ENCODE measurements at regions not wholly inside any gene's neighbourhood (a gene's known extent, or its start where the extent isn't known, plus 50 kb on each side); places are given as distances from the start of the nearest gene placed in this dataset.

DNA sequence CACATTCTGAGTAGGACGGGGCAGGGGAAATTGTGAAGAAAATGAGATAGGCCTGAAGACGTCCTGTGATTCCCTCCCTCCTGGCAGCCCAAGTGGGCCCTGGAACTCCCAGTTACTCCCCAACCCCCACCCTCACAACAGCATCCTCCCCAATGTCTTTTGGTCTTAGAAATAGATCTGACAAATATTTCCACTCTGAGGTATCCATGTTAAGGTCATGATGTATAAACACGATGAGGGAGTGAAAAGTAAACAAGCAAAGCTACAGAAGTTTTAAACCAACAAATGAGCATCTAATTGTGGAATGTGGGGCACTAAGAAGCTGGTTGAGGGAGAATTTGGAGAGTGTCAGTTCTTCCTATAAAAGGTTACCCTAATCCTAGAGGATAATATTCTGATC, 103.7 kb upstream of the AADACL2 start (continued):
- no peak for TF ChIP-seq EHMT2 (IDR thresholded peaks at IDR 0.05; ENCODE audit: borderline replicate concordance, low read depth, low read length)
- TF ChIP-seq, protein P1, sequence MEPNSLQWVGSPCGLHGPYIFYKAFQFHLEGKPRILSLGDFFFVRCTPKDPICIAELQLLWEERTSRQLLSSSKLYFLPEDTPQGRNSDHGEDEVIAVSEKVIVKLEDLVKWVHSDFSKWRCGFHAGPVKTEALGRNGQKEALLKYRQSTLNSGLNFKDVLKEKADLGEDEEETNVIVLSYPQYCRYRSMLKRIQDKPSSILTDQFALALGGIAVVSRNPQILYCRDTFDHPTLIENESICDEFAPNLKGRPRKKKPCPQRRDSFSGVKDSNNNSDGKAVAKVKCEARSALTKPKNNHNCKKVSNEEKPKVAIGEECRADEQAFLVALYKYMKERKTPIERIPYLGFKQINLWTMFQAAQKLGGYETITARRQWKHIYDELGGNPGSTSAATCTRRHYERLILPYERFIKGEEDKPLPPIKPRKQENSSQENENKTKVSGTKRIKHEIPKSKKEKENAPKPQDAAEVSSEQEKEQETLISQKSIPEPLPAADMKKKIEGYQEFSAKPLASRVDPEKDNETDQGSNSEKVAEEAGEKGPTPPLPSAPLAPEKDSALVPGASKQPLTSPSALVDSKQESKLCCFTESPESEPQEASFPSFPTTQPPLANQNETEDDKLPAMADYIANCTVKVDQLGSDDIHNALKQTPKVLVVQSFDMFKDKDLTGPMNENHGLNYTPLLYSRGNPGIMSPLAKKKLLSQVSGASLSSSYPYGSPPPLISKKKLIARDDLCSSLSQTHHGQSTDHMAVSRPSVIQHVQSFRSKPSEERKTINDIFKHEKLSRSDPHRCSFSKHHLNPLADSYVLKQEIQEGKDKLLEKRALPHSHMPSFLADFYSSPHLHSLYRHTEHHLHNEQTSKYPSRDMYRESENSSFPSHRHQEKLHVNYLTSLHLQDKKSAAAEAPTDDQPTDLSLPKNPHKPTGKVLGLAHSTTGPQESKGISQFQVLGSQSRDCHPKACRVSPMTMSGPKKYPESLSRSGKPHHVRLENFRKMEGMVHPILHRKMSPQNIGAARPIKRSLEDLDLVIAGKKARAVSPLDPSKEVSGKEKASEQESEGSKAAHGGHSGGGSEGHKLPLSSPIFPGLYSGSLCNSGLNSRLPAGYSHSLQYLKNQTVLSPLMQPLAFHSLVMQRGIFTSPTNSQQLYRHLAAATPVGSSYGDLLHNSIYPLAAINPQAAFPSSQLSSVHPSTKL (CRISPR knock-in tag; IDR thresholded peaks at IDR 0.05) = peak; percentile 58
- TF ChIP-seq JUN (CRISPR knock-in tag; IDR thresholded peaks at IDR 0.05) = 0 out of 2 replicates have a peak, but pooled peaks have one; percentile 20
- TF ChIP-seq ZNF354B (CRISPR knock-in tag; IDR thresholded peaks at IDR 0.05) = no peak
- TF ChIP-seq PAXIP1 (CRISPR knock-in tag; conservative IDR thresholded peaks at IDR 0.05) = peak; percentile 31; the same call in 1 of the 2 replicates
- TF ChIP-seq, protein P2, sequence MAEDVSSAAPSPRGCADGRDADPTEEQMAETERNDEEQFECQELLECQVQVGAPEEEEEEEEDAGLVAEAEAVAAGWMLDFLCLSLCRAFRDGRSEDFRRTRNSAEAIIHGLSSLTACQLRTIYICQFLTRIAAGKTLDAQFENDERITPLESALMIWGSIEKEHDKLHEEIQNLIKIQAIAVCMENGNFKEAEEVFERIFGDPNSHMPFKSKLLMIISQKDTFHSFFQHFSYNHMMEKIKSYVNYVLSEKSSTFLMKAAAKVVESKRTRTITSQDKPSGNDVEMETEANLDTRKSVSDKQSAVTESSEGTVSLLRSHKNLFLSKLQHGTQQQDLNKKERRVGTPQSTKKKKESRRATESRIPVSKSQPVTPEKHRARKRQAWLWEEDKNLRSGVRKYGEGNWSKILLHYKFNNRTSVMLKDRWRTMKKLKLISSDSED (CRISPR knock-in tag; IDR thresholded peaks at IDR 0.05) = no peak
- TF ChIP-seq TAF1 (CRISPR knock-in tag; IDR thresholded peaks at IDR 0.05) = no peak
- TF ChIP-seq SCMH1 (CRISPR knock-in tag; IDR thresholded peaks at IDR 0.05; ENCODE audit: borderline replicate concordance) = no peak
- no peak for TF ChIP-seq ZNF850 (CRISPR knock-in tag; conservative IDR thresholded peaks at IDR 0.05)
- no peak for TF ChIP-seq PRDM15 (CRISPR knock-in tag; IDR thresholded peaks at IDR 0.05)
- TF ChIP-seq FOXA3 (CRISPR knock-in tag; IDR thresholded peaks at IDR 0.05) = peak; percentile 85

All from HepG2 (cell line).